Left forelimb (tissue), 1 donor: ENCODE measurements at regions not wholly inside any gene's neighbourhood (a gene's known extent, or its start where the extent isn't known, plus 50 kb on each side); places are given as distances from the start of the nearest gene placed in this dataset.

Source experiments
- DNase-seq: peaks from one replicate; pipeline ENCODE4 v3.0.0-alpha.2; 2018; ENCODE audit warnings: low spot score

DNA sequence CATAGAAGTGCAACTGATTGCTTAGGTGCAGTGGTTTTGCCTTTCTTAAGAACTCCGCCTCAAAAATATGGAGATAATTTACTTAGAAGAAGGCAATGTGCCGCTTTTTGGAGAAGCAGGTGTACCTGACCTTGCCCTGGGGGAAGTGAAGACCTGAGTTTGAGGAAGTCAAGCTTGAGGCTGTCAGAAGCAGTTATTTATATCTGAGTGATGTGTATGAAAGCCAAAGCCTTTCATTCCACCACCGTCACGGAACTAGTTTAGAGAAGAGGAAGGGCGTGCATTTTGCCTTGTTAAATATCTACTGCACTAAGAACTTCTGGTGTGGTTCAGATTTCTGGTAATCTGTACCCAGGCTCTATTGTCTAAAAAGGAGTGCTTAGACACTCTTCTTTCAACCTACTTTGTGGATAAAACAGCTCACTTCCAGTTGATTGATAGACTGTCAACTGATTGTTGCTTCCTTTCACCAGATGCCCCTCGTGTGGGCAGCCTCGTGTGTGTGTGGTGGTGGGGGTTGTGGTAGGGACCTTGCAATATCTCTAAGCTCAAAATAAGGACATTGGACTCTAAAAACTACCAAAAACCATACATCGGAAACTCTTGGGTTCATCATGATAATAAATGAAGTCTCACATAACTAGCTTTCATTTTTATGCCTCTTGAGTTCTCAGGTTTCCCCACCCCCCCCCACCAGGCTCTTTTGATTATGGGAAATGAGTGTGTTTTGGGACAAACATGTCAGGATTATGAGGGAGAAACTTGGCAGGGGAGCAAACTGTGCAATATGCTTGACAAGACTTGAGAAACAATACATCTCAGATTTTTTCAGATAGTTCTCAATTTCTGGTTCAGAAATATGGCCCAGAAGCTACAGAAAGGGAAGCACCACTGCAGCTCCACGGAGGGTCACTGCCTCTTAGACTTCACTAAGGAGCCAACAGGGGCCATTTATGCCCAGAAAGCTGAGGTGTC is 78.6 kb downstream of the ARF6 start:
- no peak for DNase-seq

DNA sequence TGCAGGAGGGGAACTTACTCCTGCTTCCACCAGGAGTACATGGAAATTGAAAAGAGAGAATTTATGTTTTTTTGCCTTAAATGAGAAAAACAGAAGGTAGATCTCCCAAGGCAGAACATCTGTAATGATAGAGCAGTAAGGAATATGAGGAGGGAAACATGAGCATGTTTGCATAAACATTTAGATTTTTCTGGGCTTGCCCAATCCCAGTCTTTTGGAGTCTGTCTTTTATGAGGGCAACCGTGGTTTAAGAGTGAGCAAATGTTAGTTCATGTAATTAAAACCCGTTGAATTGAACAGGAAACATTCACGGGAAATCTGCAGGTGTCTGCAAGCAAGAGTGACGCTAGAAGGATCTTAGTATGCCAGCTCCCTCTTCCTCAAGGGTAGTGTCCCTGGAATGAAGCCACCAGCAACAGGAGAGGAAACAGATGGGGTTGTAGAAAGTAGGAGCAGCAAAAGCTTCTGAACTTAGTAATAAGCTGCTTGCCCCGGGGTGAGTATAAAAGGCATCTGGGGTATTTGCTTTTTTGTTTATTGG is 79.3 kb downstream of the ARF6 start:
- DNase-seq = no peak

DNA sequence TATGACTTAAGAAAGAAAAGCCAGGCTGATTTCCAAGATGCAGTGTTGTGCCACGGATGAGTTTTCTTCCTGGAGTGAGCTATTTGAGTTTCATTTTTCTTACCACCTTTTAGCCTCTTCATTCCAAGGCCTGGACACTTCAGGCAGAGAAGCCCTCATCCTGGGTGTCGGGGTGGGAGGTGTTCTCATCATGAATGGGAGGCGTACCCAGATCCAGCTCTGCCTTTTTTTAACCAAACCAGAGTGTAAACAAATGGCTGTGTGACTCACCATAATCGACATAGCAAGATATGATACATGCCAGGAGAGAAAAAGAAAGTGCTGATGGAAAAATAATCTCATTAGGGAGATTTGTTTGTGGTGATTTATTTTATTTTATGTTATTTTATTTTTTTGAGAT is 79.9 kb downstream of the ARF6 start:
- no peak for DNase-seq

DNA sequence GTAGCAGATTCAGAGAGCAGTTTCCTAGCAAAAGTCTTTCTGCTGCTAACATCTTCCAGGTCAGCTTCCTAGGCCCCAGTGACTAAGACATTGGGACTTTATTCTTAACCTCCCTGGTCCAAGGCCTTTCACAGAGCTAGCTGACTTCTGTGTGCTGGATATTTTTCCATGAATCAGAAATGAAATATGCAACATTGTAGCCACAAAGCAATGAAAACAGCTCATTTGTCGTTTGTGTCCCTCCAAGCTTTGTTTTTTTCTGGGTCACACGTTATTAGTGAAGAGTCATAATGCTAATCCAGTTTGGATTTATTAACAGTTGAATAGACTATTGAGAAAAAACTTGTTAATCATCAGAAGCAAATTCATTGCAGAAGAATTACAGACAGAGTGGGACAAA is 82.4 kb downstream of the ARF6 start:
- DNase-seq = no peak

DNA sequence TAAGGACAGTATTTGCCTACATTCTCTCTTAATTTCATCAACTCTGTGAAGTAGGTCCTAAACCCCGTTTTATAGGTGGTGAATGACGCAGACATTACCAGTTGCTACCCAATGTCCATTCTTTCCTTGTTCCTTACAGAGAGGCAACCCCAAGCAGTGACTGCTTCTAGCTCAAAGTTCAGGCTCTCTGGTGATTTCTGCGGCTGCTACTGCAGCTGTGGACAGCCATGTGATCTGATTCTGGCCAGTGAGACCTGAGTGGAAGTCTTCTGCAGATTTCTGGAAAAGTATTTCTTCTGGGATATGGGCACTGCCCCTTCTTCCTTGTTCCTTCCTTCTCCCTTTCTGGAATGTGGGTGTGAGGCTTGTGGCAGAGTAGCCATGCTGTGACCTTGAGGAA is 82.9 kb downstream of the ARF6 start:
- DNase-seq = no peak

DNA sequence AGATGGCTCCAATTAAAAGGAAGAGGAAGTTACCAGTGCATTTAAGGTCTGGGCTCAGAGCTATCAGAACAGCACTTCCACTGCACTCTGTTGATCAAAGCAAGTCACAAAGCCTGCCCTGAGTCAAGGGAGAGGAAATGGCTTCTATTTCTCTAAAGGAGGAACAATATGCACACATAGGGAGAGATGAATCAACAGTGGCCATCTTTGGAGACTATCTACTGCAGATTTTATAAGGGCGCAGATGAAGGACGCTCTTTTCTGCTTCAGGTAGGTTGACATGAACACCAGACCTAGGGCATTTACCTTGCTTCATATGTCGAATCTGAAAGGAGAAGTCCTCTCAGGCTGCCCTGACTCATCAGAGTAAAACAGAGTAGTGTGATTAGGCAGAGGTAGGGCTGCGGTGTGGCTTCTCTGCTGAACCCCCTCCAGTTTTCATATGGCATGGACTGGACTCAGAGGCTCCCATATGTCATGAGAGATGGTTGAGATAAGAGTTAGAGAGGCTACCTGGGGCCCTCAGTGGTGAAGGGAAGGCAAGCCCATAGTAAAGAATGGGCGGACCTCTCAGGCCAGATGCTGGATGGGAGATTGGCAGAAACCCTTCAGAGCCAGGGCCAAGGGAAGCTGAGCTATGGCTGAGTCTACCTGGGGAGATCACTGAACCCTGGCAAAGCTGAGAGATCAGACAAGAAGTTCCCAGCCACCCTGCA is 84.4 kb downstream of the ARF6 start:
- DNase-seq = no peak

DNA sequence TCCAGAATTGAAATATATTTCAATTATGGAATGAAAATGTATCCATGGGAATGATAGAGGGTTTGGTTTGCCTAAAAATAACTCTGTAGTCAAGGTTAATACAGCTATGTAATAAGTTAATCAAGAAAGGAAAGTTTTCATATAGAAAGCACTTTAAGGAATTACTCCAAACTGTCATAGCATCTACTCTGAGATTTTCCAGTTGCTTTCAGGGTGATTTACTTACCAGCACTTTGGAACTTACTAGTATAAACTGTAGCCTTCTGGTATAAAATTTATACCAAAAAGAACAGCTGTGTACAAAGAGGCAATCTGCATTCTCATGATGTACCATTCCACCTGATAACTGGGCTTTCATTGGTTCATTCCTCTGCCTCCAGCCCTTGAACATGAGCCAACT is 87.1 kb downstream of the ARF6 start:
- DNase-seq = no peak

DNA sequence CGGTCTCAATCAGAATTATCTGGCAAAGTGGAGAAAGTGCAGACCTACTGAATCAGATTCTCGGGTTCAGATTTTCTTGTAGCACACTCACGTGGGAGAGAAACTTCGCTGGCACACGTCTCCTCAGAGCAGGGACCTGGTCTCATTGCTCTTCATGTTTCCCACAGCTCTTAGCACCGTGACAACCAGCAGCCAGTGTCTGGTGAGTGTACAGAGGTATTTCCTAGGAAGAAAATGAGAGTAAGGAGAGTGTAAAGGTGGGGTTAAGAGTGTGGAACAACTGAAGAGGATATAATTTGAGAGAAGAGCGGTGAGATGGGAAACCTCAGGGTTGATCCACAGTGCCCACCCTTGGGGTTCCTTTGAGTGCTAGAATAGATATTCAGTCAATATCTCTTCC is 89.2 kb downstream of the ARF6 start:
- DNase-seq = no peak

DNA sequence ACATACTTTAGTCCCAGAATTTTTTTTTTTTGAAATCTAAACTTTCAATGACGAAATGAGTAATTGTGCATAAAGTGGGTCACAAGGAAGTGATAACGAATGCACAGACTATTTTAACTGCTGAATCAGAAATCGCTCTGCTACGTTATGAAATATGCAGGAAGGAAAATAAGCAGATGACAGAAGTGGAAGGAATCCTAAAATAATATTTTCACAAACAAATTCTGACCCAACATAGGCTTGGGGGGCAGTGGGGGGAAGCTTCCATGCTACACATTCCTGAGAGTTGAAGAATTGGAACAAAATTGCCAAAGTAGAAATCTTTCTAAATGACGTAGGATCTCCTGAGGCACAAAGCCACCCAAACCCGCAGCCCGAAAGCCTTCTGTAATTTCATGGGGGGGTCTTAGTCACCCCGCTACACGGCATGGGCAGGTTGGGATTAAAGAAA is 89.6 kb downstream of the ARF6 start:
- no peak for DNase-seq

DNA sequence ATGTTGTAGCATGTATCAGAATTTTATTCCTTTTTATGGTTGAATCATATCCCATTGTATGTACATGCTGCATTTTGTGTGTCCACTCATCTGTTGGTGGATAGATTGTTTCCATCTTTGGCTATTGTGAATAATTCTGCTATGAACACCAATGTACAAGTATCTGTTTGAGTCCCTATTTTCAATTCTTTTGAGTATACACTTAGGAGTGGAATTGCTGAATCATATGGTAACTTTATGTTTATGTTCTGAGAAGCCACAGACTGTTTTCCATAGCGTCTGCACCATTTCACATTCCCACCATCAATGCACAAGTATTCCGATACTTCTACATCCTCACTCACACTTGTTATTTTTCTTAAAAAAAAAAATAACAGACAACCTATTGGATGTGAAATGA is 91.5 kb downstream of the ARF6 start:
- DNase-seq = no peak

DNA sequence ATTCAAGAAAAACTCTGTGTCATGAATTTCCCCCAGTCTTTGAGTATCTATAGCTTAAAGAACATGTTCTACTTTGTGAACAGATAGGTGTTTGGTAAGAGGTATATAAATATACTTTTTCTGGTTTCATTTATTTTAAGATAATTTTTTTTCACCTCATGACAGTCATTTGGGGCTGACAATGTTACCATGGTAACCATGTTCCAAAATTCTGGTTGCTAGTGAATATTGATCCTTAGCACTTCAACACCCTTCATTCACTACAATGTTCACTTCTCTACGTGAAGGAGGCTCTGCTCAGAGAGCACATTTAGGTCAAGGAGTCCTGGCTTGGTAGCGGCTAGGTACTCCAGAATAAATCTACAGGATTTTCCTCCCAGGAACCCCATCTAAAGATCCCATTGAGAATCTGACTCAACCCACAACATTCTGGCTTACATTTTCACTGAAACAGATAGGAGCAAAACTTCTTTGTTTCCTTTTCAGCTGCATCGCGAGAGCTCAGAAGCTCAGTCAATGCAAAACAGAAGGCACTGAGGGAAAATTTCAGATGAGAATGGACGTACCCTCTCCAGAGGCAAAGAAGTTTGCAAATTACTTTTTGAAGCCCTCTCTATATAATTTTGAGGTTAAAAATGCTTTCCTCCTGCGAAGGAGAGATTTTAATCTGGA is 93.6 kb downstream of the ARF6 start:
- DNase-seq = no peak

DNA sequence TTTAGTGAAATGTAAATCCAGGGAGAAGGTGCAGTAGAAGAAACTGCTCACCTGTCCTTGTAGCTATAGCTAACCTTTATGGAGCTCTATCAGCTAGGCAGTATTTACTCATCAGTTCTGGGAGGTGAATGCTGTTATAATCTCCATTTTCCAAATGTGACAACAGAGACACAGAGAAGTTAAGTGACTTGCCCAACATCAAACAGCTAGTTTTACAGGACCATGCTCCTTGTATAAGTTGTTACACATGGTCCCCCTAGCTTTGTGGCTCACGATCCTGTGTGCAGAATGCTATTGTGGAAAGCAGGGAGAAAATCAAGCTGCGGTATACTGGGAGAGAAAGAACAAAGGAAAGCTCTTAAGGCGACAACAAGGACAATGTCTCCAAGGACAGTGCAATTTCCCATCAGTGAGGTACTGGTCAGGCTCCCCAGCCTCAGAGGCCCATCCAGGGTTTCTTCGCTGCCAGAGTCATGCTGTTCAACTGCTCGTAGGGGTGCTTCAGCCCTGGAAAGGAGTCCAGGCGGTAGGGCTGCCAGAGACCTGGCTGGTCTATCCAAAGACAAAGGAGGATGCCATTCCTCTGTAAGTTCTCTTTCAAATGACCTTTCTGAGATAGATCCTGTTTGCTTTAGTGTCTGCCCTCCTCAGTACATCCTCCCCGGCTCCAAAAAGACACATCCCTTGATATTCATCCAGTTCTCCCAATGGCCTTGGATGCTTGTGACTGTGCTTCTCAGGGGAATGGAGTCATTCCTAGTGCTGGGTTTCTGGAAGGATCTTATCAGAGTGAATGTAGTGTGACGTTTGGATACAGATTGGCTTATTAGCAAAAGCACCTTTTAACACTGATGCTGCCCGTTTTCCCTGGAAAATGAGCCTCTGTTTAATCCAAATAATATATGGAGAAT is 95.5 kb downstream of the ARF6 start:
- DNase-seq = no peak

DNA sequence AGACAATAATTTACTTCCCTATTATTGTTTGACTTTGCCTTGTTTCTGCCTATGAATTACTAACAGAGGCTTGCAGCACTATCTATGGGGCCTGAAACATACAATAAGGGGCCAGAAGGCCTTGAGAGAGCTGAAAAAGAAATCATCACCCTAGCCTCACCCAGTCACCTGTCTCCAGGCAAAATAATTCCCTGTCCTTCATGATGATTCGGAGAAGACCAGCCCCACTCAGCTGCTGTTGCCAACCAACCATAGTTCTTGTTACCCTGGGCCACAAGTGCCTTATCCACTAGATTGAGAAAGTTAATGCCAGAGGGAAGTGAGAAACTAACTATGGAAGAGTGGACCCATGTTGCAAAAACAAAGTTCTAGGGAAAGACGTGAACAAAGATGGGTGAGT is 97.1 kb downstream of the ARF6 start:
- no peak for DNase-seq

DNA sequence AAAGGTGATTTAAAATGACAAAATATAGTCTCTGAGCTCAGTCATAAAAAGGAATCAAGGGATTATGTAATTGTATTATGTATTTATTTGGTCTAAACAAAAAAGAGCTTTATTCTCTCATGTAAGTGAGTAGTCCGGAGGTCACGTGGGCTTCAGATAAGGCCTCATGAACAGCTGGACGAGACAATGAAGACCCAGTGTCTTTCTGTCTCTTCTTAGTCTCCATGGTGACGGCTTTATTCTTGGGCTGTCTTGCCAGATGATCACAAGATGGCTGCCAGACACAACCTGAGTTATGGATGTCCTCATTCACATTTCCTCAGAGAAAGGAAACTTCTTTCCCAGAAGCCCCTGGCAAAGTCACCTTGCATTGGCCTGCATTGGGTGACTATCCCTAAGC is 98.6 kb downstream of the ARF6 start:
- no peak for DNase-seq

DNA sequence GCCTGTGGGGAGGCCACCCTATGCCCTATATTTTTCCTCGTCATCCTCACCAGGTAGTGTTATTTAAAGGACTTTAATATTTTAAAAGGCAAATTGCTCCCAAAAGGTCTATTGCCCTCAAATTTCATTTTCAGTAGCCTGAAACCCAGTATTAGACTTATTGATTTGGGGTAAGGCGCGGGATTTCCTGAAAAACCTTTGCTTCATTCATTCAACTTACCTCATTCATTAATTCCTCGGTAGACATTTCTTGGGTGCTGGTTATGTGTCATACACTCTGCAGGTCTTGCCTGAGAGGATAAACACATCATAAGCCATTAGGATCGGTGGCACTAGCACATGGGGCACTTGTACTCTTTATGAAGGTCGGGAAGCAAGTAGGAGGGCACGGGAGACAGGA is 99.2 kb downstream of the ARF6 start:
- no peak for DNase-seq

DNA sequence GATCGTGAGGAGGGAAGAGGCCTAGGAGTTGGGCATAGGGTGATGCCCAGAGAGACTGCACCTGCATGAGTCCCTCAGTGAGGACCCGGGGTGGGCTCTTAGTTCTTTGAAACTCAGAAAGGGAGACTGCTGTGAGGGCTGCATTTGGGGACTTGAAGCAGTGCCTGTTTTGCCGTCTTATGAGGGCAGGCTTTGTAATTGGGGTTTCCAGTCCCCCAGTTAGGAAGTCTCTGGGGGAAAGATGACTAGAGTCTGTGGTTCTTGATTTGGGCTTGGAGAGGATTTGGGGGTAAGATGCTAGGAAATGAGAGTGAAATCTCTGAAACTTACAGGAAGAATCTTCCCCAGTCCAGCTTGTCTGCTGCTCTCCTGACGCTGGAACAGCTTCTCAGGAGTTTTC is 99.6 kb downstream of the ARF6 start:
- no peak for DNase-seq

DNA sequence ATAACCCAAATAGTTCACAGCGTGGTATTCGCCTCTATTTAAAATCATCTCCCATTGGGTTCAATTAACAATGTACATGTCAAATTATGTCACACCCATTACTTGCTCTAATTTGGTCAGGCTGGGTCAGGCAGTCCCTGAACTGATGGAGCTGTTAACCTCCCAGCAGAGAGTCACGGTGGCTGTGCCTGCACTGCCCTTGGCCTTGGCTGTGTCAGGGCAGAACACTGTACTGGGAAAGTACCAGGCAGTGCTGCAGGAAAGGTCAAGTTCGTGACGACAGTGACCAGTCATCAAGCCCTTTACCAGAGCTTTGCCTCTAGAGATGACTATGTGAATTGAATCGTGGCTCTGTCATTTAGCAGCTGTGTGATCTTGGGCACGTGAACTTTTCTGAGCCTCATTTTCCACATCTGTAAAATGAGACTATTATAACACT is 100.0 kb downstream of the ARF6 start:
- DNase-seq = no peak

DNA sequence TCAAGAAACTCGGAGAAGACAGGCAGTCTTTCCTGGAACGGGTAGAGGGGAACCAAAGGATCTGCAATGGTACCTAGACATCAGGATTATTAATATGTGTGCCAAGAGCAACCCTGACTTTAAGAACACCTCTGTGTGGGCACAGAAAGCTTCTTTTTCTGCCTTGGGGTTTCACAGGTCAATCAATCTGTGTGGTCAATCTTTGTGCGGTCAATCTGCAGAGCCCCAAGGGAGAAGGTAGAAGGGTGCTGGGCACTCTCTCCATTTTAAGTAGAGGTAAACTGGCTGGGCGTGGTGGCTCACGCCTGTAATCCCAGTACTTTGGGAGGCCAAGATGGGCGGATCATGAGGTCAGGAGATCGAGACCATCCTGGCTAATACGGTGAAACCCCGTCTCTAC is 100.7 kb downstream of the ARF6 start:
- no peak for DNase-seq

DNA sequence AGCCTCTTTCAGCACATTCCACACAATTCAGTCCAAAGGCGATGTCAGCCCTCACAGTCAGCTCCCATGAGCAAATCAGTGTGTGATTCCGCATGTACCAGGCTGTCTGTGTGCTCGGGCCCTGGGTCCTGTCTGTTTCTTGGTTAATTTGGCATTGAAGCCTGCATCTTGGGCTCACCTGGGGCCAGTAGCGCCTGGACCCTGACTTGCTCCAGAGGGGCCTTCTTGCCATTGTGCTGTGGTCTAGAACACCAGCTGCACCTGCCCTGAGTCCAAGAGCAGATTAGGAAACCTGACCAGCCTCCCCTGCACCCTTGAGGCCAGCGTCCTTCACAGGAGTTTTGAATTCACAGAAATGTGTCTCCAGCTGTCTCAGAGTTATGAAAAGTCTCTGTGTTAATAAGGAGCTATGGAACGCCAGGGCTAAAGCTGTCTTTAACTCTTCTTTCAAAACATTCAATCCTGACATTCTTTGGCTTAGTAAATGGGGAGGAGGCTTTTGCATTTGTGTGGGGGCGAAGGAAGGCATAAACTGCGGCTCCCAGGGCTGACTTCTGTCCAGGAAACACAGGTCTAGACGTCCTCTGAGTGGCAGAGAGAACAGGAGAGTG is 102.2 kb downstream of the ARF6 start:
- no peak for DNase-seq

DNA sequence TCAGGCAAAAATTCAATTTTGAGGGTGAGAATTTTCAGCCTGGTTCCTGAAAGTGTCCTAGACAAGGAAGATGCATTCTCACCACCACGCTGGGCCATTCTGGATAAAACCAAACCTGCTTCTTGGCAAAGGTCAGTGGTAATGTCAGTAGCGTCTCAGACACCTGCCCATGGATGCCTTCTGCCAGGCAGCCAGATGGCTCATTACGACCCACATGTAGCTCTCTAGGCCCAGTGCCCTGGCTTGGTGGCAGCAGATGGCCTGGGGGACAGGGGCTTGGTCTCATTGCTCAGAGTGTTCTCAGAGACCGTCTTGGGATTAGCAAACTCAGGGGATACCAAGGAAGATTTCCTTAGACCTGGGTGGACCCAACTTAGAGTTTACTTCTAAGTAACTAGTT is 105.1 kb downstream of the ARF6 start:
- no peak for DNase-seq
